H1 (cell line): ENCODE measurements at regions not wholly inside any gene's neighbourhood (a gene's known extent, or its start where the extent isn't known, plus 50 kb on each side); places are given as distances from the start of the nearest gene placed in this dataset.

Source experiments
- CTCF ChIA-PET: fragments of 300-600 bp; sonication (Branson Sonifier 250); formaldehyde crosslinking; loops from one replicate; lab custom pipeline; 2021; ENCODE audit not compliant: partially characterized antibody; lab: Charles Lee
- POLR2A ChIA-PET: fragments of 300-600 bp; sonication (Branson Sonifier 250); formaldehyde crosslinking; loops from one replicate; lab custom pipeline; 2021; ENCODE audit warnings: inconsistent platforms; ENCODE audit not compliant: partially characterized antibody; lab: Charles Lee
- DNase-seq, 2 experiments: peaks; one replicate each; pipeline versions ENCODE4 v3.0.0 to v3.0.0-alpha.2; 2010 to 2022; ENCODE audit warnings: low spot score in 2 of 2, low read depth in 1 of 2, mixed read lengths in 1 of 2
- FAIRE-seq: peaks from 2 replicates; lab custom pipeline; 2011; peaks lifted over from hg19 to GRCh38; lab: Jason Lieb, UNC
- H2AFZ ChIP-seq: 2 replicates; pipeline ENCODE4 v1.8.1; 2012; ENCODE audit warnings: low read length, inconsistent platforms
- H2AK5ac ChIP-seq: 2 replicates; pipeline ENCODE4 v1.6.1; 2013; ENCODE audit warnings: low read depth, low read length
- H2BK120ac ChIP-seq: replicated peaks from 2 replicates; pipeline ENCODE3; 2013; ENCODE audit warnings: low read depth, low read length, inconsistent platforms
- H2BK12ac ChIP-seq: 2 replicates; pipeline ENCODE4 v1.6.1; 2013; ENCODE audit warnings: low read depth, low read length
- H2BK15ac ChIP-seq: 2 replicates; pipeline ENCODE4 v1.6.1; 2013; ENCODE audit warnings: low read length
- H2BK20ac ChIP-seq: 2 replicates; pipeline ENCODE4 v1.6.1; 2013; ENCODE audit warnings: low read length
- H2BK5ac ChIP-seq: 2 replicates; pipeline ENCODE4 v1.6.1; 2013; ENCODE audit warnings: low read depth, low read length
- H3K14ac ChIP-seq: 2 replicates; pipeline ENCODE4 v1.6.1; 2013; ENCODE audit warnings: inconsistent platforms; ENCODE audit not compliant: insufficient read length
- H3K18ac ChIP-seq: 2 replicates; pipeline ENCODE4 v1.6.1; 2013; ENCODE audit warnings: low read length; ENCODE audit errors: extremely low read depth
- H3K23ac ChIP-seq: 2 replicates; pipeline ENCODE4 v1.6.1; 2013; ENCODE audit warnings: inconsistent platforms; ENCODE audit not compliant: insufficient read length
- H3K23me2 ChIP-seq: 2 replicates; pipeline ENCODE4 v1.6.1; 2013; ENCODE audit warnings: low read depth, low read length
- H3K27ac ChIP-seq: 2 replicates; pipeline ENCODE4 v1.6.1; 2011; ENCODE audit warnings: low read depth, low read length, inconsistent platforms
- H3K27me3 ChIP-seq, 4 experiments: replicated peaks in 1 of 4; 1 replicate in 1 of 4; 2 replicates in 3 of 4; pipeline versions ENCODE4 v1.6.1 to v1.8.1; 2011 to 2013; ENCODE audit warnings: low read length in 3 of 4, mild to moderate bottlenecking in 3 of 4, inconsistent platforms in 2 of 4, mixed read lengths in 2 of 4, moderate library complexity in 1 of 4; ENCODE audit not compliant: control insufficient read depth in 3 of 4, insufficient read depth in 3 of 4; ENCODE audit errors: extremely low read depth in 1 of 4
- H3K36me3 ChIP-seq, 4 experiments: 2 replicates each; pipeline versions ENCODE4 v1.6.1 to v1.8.1; 2011 to 2013; ENCODE audit warnings: mild to moderate bottlenecking in 4 of 4, low read length in 3 of 4, moderate library complexity in 2 of 4, control low read depth in 1 of 4, inconsistent platforms in 1 of 4; ENCODE audit not compliant: insufficient read depth in 4 of 4, control insufficient read depth in 2 of 4
- H3K4ac ChIP-seq: replicated peaks from 2 replicates; pipeline ENCODE3; 2013; ENCODE audit warnings: low read length, low read depth, mixed read lengths, inconsistent platforms; ENCODE audit not compliant: insufficient read length
- H3K4me1 ChIP-seq, 4 experiments: replicated peaks in 1 of 4; 1 replicate in 1 of 4; 2 replicates in 3 of 4; pipeline versions ENCODE4 v1.6.1 to v1.8.1; 2011 to 2013; ENCODE audit warnings: low read length in 3 of 4, inconsistent platforms in 2 of 4, mixed read lengths in 1 of 4; ENCODE audit not compliant: insufficient read depth in 4 of 4, control insufficient read depth in 3 of 4
- H3K4me2 ChIP-seq, 2 experiments: 2 replicates each; pipeline versions ENCODE4 v1.6.1 to v1.8.1; 2011 to 2013; ENCODE audit warnings: low read depth in 2 of 2, low read length in 2 of 2, control low read depth in 1 of 2, inconsistent platforms in 1 of 2, mild to moderate bottlenecking in 1 of 2; ENCODE audit not compliant: insufficient read depth in 1 of 2
- H3K4me3 ChIP-seq, 4 experiments: fragments of 200-600, 300-600 bp in 1 of 4; sonication (generic), shearing (Covaris generic), sonication (Bioruptor Twin) in 1 of 4; 2 replicates each; pipeline versions ENCODE4 v1.5.1 to v1.8.1; 2011 to 2016; ENCODE audit warnings: low read length in 4 of 4, low read depth in 3 of 4, control low read depth in 2 of 4, inconsistent platforms in 2 of 4, mild to moderate bottlenecking in 2 of 4, mixed read lengths in 1 of 4, moderate library complexity in 1 of 4; ENCODE audit not compliant: insufficient read depth in 2 of 4; ENCODE audit errors: extremely low read depth in 1 of 4
- H3K56ac ChIP-seq: replicated peaks from 2 replicates; pipeline ENCODE3; 2013; ENCODE audit warnings: low read depth, mild to moderate bottlenecking, mixed read lengths, low read length, inconsistent platforms; ENCODE audit not compliant: insufficient read length
- H3K79me1 ChIP-seq: 2 replicates; pipeline ENCODE4 v1.6.1; 2013; ENCODE audit warnings: low read depth, low read length, control low read depth
- H3K79me2 ChIP-seq, 2 experiments: 2 replicates each; pipeline versions ENCODE4 v1.6.1 to v1.8.1; 2012 to 2013; ENCODE audit warnings: low read length in 2 of 2, mild to moderate bottlenecking in 2 of 2, inconsistent platforms in 1 of 2; ENCODE audit not compliant: insufficient read depth in 2 of 2, control insufficient read depth in 1 of 2
- H3K9ac ChIP-seq, 4 experiments: replicated peaks in 1 of 4; 1 replicate in 1 of 4; 2 replicates in 3 of 4; pipeline versions ENCODE4 v1.6.1 to v1.8.1; 2011 to 2013; ENCODE audit warnings: low read depth in 3 of 4, low read length in 3 of 4, control low read depth in 2 of 4, mild to moderate bottlenecking in 2 of 4, moderate library complexity in 2 of 4, inconsistent platforms in 1 of 4; ENCODE audit errors: extremely low read depth in 1 of 4
- H3K9me3 ChIP-seq, 2 experiments: 2 replicates each; pipeline versions ENCODE4 v1.6.1 to v1.8.1; 2012 to 2013; ENCODE audit warnings: mild to moderate bottlenecking in 2 of 2, moderate library complexity in 2 of 2, control low read depth in 1 of 2, inconsistent platforms in 1 of 2, low read depth in 1 of 2, low read length in 1 of 2, mixed read lengths in 1 of 2; ENCODE audit not compliant: insufficient read depth in 2 of 2
- H4K20me1 ChIP-seq, 2 experiments: replicated peaks in 1 of 2; 2 replicates each; pipeline versions ENCODE3 to v1.8.1; 2011 to 2013; ENCODE audit warnings: inconsistent platforms in 2 of 2, low read length in 2 of 2, mild to moderate bottlenecking in 1 of 2; ENCODE audit not compliant: insufficient read depth in 2 of 2, control insufficient read depth in 1 of 2
- H4K5ac ChIP-seq: 2 replicates; pipeline ENCODE4 v1.6.1; 2013; ENCODE audit warnings: low read length, low read depth, mixed read lengths, inconsistent platforms; ENCODE audit not compliant: insufficient read length
- H4K8ac ChIP-seq: 2 replicates; pipeline ENCODE4 v1.8.0; 2013; ENCODE audit warnings: mild to moderate bottlenecking, moderate library complexity, low read length, inconsistent platforms; ENCODE audit not compliant: insufficient read depth; ENCODE audit errors: extremely low read depth
- H4K91ac ChIP-seq: replicated peaks from 2 replicates; pipeline ENCODE3; 2013; ENCODE audit warnings: low read length, mixed read lengths, inconsistent platforms; ENCODE audit not compliant: insufficient read length
- CHD7 ChIP-seq: fragments of 300-600 bp; sonication (generic); IDR thresholded peaks from 2 replicates; pipeline ENCODE4 v1.7.1; 2012; ENCODE audit warnings: low read length, moderate library complexity, mild to moderate bottlenecking, inconsistent platforms; ENCODE audit not compliant: insufficient replicate concordance
- WGBS, 2 experiments: shearing (Covaris generic) in 1 of 2; methylation state at CpG; one replicate each; pipeline versions ENCODE4 v1.1.6 to v1.1.7; 2013 to 2015; ENCODE audit warnings: low lambda C conversion rate in 2 of 2, mixed read lengths in 2 of 2, inconsistent platforms in 1 of 2, low coverage in 1 of 2, missing lambda C conversion rate in 1 of 2; ENCODE audit not compliant: insufficient replicate concordance in 2 of 2, insufficient coverage in 1 of 2, insufficient read length in 1 of 2; ENCODE audit errors: extremely low coverage in 1 of 2, missing lambda C conversion rate in 1 of 2; 5-methylcytosine and 5-hydroxymethylcytosine counted together

- DNase-seq, result no peak
- Histone ChIP-seq H4K91ac (no peak overlapping the region), H3K9me3 (no peaks in the 10 kb centered on the region), H2BK15ac (no peak overlapping the region), H4K8ac (no peak overlapping the region), H3K36me3 (no peaks in the 10 kb centered on the region), H3K23me2 (no peaks in the 10 kb centered on the region), H3K14ac (no peak overlapping the region), H3K9ac (no peak overlapping the region), H3K56ac (no peak overlapping the region), H2AK5ac (no peak overlapping the region), H3K27ac (no peak overlapping the region), H3K4ac (no peak overlapping the region), H3K4me1 (no peaks in the 10 kb centered on the region), H2AFZ (no peak overlapping the region), H3K27me3 (no peaks in the 10 kb centered on the region), H3K79me2 (no peaks in the 10 kb centered on the region), H2BK12ac (no peak overlapping the region), H4K20me1 (no peaks in the 10 kb centered on the region), H3K4me2 (no peak overlapping the region), H2BK20ac (no peak overlapping the region), H3K4me3 (no peak overlapping the region), H3K23ac (no peak overlapping the region), H3K79me1 (no peaks in the 10 kb centered on the region), H2BK120ac (no peak overlapping the region), H3K18ac (no peak overlapping the region), H4K5ac (no peak overlapping the region), H2BK5ac (no peak overlapping the region)
- FAIRE-seq, result no peak
- CTCF ChIA-PET, result no interaction called here
- POLR2A ChIA-PET, result no interaction called here
- 96% methylated on average over 2 of the region's 2 CpGs; no CpG with 5 or more reads in 1 of the 2 experiments for whole genome bisulfite sequencing, 2 experiments
- TF ChIP-seq CHD7, result no peak
Observed at GRCh38 chr2:143954844-143955243, 565.1 kb downstream of the ZEB2 start.
